ENCODE measurements at regions not wholly inside any gene's neighbourhood (a gene's known extent, or its start where the extent isn't known, plus 50 kb on each side); places are given as distances from the start of the nearest gene placed in this dataset.
A peak's percentile ranks its signal among the peaks of the same experiment; 100 is the strongest.

- no peak for ATAC-seq
These were observed 53.2 kb downstream of the EEF1B2 start for GRCh38 chr2:206212673-206213513.

- ATAC-seq: no peak
These were observed 53.8 kb downstream of the EEF1B2 start for GRCh38 chr2:206213514-206213845.

- no peak for ATAC-seq
These were observed 57.3 kb upstream of the ZDBF2 start for GRCh38 chr2:206217166-206217565.

GRCh38 chr2:206217743-206218142 lies 56.7 kb upstream of the ZDBF2 start:
- ATAC-seq: no peak

GRCh38 chr2:206218156-206218555 lies 56.3 kb upstream of the ZDBF2 start:
- no peak for ATAC-seq

- peak; percentile 30 to 41 for ATAC-seq
These were observed 55.5 kb upstream of the ZDBF2 start for GRCh38 chr2:206218796-206219499.

- ATAC-seq: no peak
These were observed 54.5 kb upstream of the ZDBF2 start for GRCh38 chr2:206219957-206220356.

GRCh38 chr2:206220997-206221396 lies 53.5 kb upstream of the ZDBF2 start:
- no peak for ATAC-seq
